Astrocyte (in vitro differentiated cells and primary cell): ENCODE measurements at regions not wholly inside any gene's neighbourhood (a gene's known extent, or its start where the extent isn't known, plus 50 kb on each side); places are given as distances from the start of the nearest gene placed in this dataset.

Experiments
- DNase-seq: peaks from one replicate; pipeline ENCODE4 v3.0.0-alpha.2; 2010; ENCODE audit warnings: low read depth
- FAIRE-seq: peaks from 2 replicates; lab custom pipeline; 2011; peaks lifted over from hg19 to GRCh38; lab: Jason Lieb, UNC
- H2AFZ ChIP-seq: 2 replicates; pipeline ENCODE4 v1.6.0; 2012; ENCODE audit warnings: low read depth, low read length, inconsistent platforms
- H3K27ac ChIP-seq: 2 replicates; pipeline ENCODE4 v1.5.1; 2011; ENCODE audit warnings: low read depth, low read length, inconsistent platforms
- H3K27me3 ChIP-seq: 2 replicates; pipeline ENCODE4 v1.6.0; 2011; ENCODE audit warnings: low read length, inconsistent platforms; ENCODE audit not compliant: insufficient read depth
- H3K36me3 ChIP-seq: 2 replicates; pipeline ENCODE4 v1.5.1; 2011; ENCODE audit warnings: low read length, inconsistent platforms; ENCODE audit not compliant: insufficient read depth
- H3K4me1 ChIP-seq: 2 replicates; pipeline ENCODE4 v1.5.1; 2011; ENCODE audit warnings: low read length, inconsistent platforms; ENCODE audit not compliant: insufficient read depth
- H3K4me2 ChIP-seq: 2 replicates; pipeline ENCODE4 v1.6.0; 2012; ENCODE audit warnings: low read length, inconsistent platforms
- H3K4me3 ChIP-seq: 2 replicates; pipeline ENCODE4 v1.5.1; 2011; ENCODE audit warnings: low read depth, mild to moderate bottlenecking, low read length, inconsistent platforms; ENCODE audit not compliant: insufficient read depth
- H3K79me2 ChIP-seq: 2 replicates; pipeline ENCODE4 v1.6.0; 2012; ENCODE audit warnings: mild to moderate bottlenecking, low read length, inconsistent platforms; ENCODE audit not compliant: insufficient read depth
- H3K9ac ChIP-seq: 2 replicates; pipeline ENCODE4 v1.6.0; 2012; ENCODE audit warnings: mild to moderate bottlenecking, low read length, inconsistent platforms
- H3K9me3 ChIP-seq: 2 replicates; pipeline ENCODE4 v1.5.1; 2012; ENCODE audit warnings: low read depth, mild to moderate bottlenecking, low read length, inconsistent platforms; ENCODE audit not compliant: insufficient read depth
- H4K20me1 ChIP-seq: 2 replicates; pipeline ENCODE4 v1.6.0; 2012; ENCODE audit warnings: low read length, inconsistent platforms; ENCODE audit not compliant: insufficient read depth
- H3K27ac Mint-ChIP-seq: one replicate; pipeline ENCODE4 v1.8.0; 2021; ENCODE audit warnings: mild to moderate bottlenecking, mixed read lengths; ENCODE audit not compliant: unreplicated experiment
- H3K27me3 Mint-ChIP-seq: one replicate; pipeline ENCODE4 v1.8.0; 2021; ENCODE audit warnings: low read depth, mixed read lengths; ENCODE audit not compliant: unreplicated experiment
- H3K36me3 Mint-ChIP-seq: one replicate; pipeline ENCODE4 v1.8.0; 2021; ENCODE audit warnings: low read depth, mixed read lengths; ENCODE audit not compliant: unreplicated experiment
- H3K4me1 Mint-ChIP-seq: one replicate; pipeline ENCODE4 v1.8.0; 2021; ENCODE audit warnings: low read depth, mixed read lengths; ENCODE audit not compliant: unreplicated experiment
- H3K4me3 Mint-ChIP-seq: one replicate; pipeline ENCODE4 v1.8.0; 2021; ENCODE audit warnings: mild to moderate bottlenecking, moderate library complexity, mixed read lengths; ENCODE audit not compliant: unreplicated experiment
- H3K9me3 Mint-ChIP-seq: one replicate; pipeline ENCODE4 v1.8.0; 2021; ENCODE audit warnings: mild to moderate bottlenecking, mixed read lengths; ENCODE audit not compliant: unreplicated experiment
- EZH2 ChIP-seq: IDR thresholded peaks from 2 replicates; pipeline ENCODE4 v1.6.1; 2012; ENCODE audit warnings: mild to moderate bottlenecking, low read length, inconsistent platforms; ENCODE audit not compliant: insufficient read depth
- TF ChIP-seq, protein P1 (sequence below): IDR thresholded peaks from 2 replicates; pipeline ENCODE4 v1.5.1; 2011; ENCODE audit warnings: low read depth, mild to moderate bottlenecking, inconsistent platforms, low read length, moderate library complexity; ENCODE audit not compliant: insufficient read depth

DNA sequence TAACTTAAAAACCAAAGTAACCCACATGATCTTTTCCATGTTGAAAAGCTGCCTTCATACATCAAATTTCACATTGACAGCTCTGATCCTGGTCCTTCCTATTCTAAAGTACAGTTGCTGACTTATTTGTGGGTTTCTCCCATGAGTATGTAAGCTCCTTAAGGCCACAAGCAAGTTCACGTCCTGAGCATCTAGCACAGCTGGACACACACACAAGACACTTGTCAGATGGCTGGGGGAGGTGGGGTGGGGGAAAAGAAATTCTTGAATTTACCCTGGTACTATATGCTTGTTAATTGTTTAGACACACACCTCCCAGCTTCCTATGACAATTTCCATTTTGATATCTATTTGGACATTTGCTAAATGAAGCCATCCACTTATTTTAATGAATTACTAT, 162.8 kb downstream of the ZIC5 start:
- no peaks in the 10 kb centered on the region for H3K27me3 ChIP-seq
- H3K27me3 Mint-ChIP-seq = peaks cover 8% of the 10 kb centered on the region
- peaks cover 2% of the 10 kb centered on the region for H3K9me3 Mint-ChIP-seq
- no peak overlapping the region for H3K4me3 ChIP-seq
- no peak overlapping the region for H3K27ac ChIP-seq
- DNase-seq = no peak
- no peaks in the 10 kb centered on the region for H3K9me3 ChIP-seq
- H4K20me1 ChIP-seq = no peaks in the 10 kb centered on the region
- TF ChIP-seq EZH2 = no peak
- TF ChIP-seq, protein P1, sequence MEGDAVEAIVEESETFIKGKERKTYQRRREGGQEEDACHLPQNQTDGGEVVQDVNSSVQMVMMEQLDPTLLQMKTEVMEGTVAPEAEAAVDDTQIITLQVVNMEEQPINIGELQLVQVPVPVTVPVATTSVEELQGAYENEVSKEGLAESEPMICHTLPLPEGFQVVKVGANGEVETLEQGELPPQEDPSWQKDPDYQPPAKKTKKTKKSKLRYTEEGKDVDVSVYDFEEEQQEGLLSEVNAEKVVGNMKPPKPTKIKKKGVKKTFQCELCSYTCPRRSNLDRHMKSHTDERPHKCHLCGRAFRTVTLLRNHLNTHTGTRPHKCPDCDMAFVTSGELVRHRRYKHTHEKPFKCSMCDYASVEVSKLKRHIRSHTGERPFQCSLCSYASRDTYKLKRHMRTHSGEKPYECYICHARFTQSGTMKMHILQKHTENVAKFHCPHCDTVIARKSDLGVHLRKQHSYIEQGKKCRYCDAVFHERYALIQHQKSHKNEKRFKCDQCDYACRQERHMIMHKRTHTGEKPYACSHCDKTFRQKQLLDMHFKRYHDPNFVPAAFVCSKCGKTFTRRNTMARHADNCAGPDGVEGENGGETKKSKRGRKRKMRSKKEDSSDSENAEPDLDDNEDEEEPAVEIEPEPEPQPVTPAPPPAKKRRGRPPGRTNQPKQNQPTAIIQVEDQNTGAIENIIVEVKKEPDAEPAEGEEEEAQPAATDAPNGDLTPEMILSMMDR = no peak
- H3K27ac Mint-ChIP-seq = no peak overlapping the region
- H3K9ac ChIP-seq = no peak overlapping the region
- FAIRE-seq = no peak
- no peak overlapping the region for H3K4me2 ChIP-seq
- no peak overlapping the region for H2AFZ ChIP-seq
- H3K79me2 ChIP-seq = no peaks in the 10 kb centered on the region
- H3K4me3 Mint-ChIP-seq = no peak overlapping the region
- no peaks in the 10 kb centered on the region for H3K36me3 Mint-ChIP-seq
- peaks cover 4% of the 10 kb centered on the region for H3K4me1 ChIP-seq
- H3K36me3 ChIP-seq = no peaks in the 10 kb centered on the region
- H3K4me1 Mint-ChIP-seq = peaks cover 33% of the 10 kb centered on the region

DNA sequence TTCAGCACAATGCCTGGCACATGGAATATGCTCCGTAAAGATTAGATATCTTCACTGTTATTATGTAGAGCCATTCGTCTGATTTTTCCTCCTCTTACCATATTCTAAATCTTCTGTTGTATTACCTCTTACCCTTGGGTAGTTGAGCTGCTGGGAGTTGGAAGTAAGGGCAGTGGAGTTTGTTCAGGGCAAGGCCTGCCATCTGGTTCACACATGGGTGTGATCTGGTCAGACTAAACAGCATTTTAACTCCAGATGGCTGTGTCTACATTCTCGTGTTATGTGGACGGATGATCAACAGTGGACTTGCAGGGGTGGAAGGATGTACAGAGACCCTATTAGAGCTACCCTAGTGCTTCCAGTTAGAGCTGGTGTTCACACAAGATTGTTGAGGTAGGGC, 164.9 kb downstream of the ZIC5 start:
- TF ChIP-seq, protein P1 = no peak
- TF ChIP-seq EZH2 = no peak
- no peaks in the 10 kb centered on the region for H3K9me3 ChIP-seq
- H3K36me3 ChIP-seq = no peaks in the 10 kb centered on the region
- no peaks in the 10 kb centered on the region for H3K27me3 ChIP-seq
- no peak overlapping the region for H3K4me2 ChIP-seq
- H3K36me3 Mint-ChIP-seq = no peaks in the 10 kb centered on the region
- no peaks in the 10 kb centered on the region for H3K79me2 ChIP-seq
- no peak overlapping the region for H2AFZ ChIP-seq
- no peak overlapping the region for H3K4me3 ChIP-seq
- no peaks in the 10 kb centered on the region for H3K4me1 ChIP-seq
- peaks cover 12% of the 10 kb centered on the region for H3K27me3 Mint-ChIP-seq
- no peaks in the 10 kb centered on the region for H4K20me1 ChIP-seq
- no peak overlapping the region for H3K27ac Mint-ChIP-seq
- H3K27ac ChIP-seq = no peak overlapping the region
- no peak for DNase-seq
- peaks cover 2% of the 10 kb centered on the region for H3K9me3 Mint-ChIP-seq
- no peak overlapping the region for H3K4me3 Mint-ChIP-seq
- no peak for FAIRE-seq
- no peak overlapping the region for H3K9ac ChIP-seq
- peaks cover 17% of the 10 kb centered on the region for H3K4me1 Mint-ChIP-seq

DNA sequence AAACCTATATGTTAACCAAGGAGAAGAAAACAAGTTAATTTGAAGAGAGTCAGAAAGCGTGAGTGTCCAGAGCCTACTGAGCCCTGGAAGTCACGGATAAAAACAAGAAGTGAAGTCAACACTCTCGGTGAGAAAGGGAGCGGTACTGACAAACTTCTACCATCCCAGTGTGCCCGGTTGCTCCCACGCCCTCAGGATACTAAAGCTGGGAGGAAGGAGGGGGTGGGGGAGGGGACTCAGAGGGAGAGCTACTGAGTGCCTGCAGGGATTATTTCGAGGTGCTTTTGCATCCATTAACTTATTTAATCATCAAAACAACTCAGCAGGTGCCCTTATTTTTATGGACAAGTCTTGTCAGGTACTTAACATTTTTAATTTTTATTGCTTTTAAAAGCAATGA, 166.2 kb downstream of the ZIC5 start:
- Histone ChIP-seq H3K4me1 (no peaks in the 10 kb centered on the region), H3K4me2 (no peak overlapping the region), H3K27ac (no peak overlapping the region), H3K4me3 (no peak overlapping the region), H4K20me1 (no peaks in the 10 kb centered on the region), H3K36me3 (no peaks in the 10 kb centered on the region), H3K79me2 (no peaks in the 10 kb centered on the region), H3K9me3 (no peaks in the 10 kb centered on the region), H2AFZ (no peak overlapping the region), H3K9ac (no peak overlapping the region), H3K27me3 (no peaks in the 10 kb centered on the region)
- no peak for TF ChIP-seq EZH2
- TF ChIP-seq, protein P1 = no peak
- Mint-ChIP-seq H3K27me3 (peaks cover 10% of the 10 kb centered on the region), H3K27ac (no peak overlapping the region), H3K4me1 (peaks cover 17% of the 10 kb centered on the region), H3K36me3 (no peaks in the 10 kb centered on the region), H3K9me3 (peaks cover 2% of the 10 kb centered on the region), H3K4me3 (no peak overlapping the region)
- DNase-seq (no peak), FAIRE-seq (no peak)
